KMS-11 (cell line): ENCODE measurements at regions not wholly inside any gene's neighbourhood (a gene's known extent, or its start where the extent isn't known, plus 50 kb on each side); places are given as distances from the start of the nearest gene placed in this dataset.

Experiments
- H2AFZ ChIP-seq: fragments of 200-600 bp; sonication (generic); 2 replicates; pipeline ENCODE4 v1.6.1; 2016; ENCODE audit warnings: antibody characterized with exemption, mixed run types, low read depth
- H3K27ac ChIP-seq: fragments of 200-600 bp; sonication (generic); 2 replicates; pipeline ENCODE4 v1.6.1; 2016; ENCODE audit warnings: mild to moderate bottlenecking, mixed run types
- H3K27me3 ChIP-seq: fragments of 200-600 bp; sonication (generic); 2 replicates; pipeline ENCODE4 v1.6.1; 2017; ENCODE audit warnings: mild to moderate bottlenecking, low read depth, mixed run types, moderate library complexity; ENCODE audit not compliant: insufficient read depth
- H3K36me3 ChIP-seq: fragments of 200-600 bp; sonication (generic); 2 replicates; pipeline ENCODE4 v1.6.1; 2017; ENCODE audit warnings: mild to moderate bottlenecking, mixed run types; ENCODE audit not compliant: insufficient read depth
- H3K4me1 ChIP-seq: fragments of 200-600 bp; sonication (generic); 2 replicates; pipeline ENCODE4 v1.6.1; 2016; ENCODE audit warnings: mild to moderate bottlenecking, low read depth, mixed run types; ENCODE audit not compliant: poor library complexity, severe bottlenecking
- H3K4me2 ChIP-seq: fragments of 200-600 bp; sonication (generic); 2 replicates; pipeline ENCODE4 v1.7.0; 2016; ENCODE audit warnings: mild to moderate bottlenecking, mixed run types
- H3K4me3 ChIP-seq: fragments of 200-600 bp; sonication (generic); IDR thresholded peaks from 2 replicates; pipeline ENCODE4 v1.6.1; 2017; ENCODE audit warnings: low read depth, low read length, mixed read lengths; ENCODE audit not compliant: insufficient read depth
- H3K79me2 ChIP-seq: fragments of 200-600 bp; sonication (generic); 2 replicates; pipeline ENCODE4 v1.6.1; 2016; ENCODE audit warnings: low read depth, mixed run types; ENCODE audit not compliant: insufficient read depth
- H3K9ac ChIP-seq: fragments of 200-600 bp; sonication (generic); 2 replicates; pipeline ENCODE4 v1.6.1; 2016; ENCODE audit warnings: mild to moderate bottlenecking, mixed run types
- H4K20me1 ChIP-seq: fragments of 200-600 bp; sonication (generic); 2 replicates; pipeline ENCODE4 v1.6.1; 2016; ENCODE audit warnings: mild to moderate bottlenecking, mixed run types; ENCODE audit not compliant: insufficient read depth
- CTCF ChIP-seq: fragments of 200-600 bp; sonication (generic); conservative IDR thresholded peaks from 2 replicates; pipeline ENCODE4 v1.6.1; 2017; ENCODE audit warnings: low read depth, mild to moderate bottlenecking, antibody characterized with exemption, low read length, moderate library complexity, mixed read lengths

GRCh38 chr6:87817183-87817582 lies 115.2 kb upstream of the AKIRIN2 start:
- no peak for TF ChIP-seq CTCF

GRCh38 chr6:87815449-87815848 lies 113.4 kb upstream of the AKIRIN2 start:
- Histone ChIP-seq H3K27me3 (no peaks in the 10 kb centered on the region), H3K4me1 (no peaks in the 10 kb centered on the region), H3K36me3 (no peaks in the 10 kb centered on the region), H3K4me2 (no peak overlapping the region), H4K20me1 (no peaks in the 10 kb centered on the region), H3K4me3 (no peak overlapping the region), H3K79me2 (no peaks in the 10 kb centered on the region), H3K9ac (no peak overlapping the region), H3K27ac (no peak overlapping the region), H2AFZ (no peak overlapping the region)
- TF ChIP-seq CTCF, result no peak

More at GRCh38 chr6:87817183-87817582, 115.2 kb upstream of the AKIRIN2 start:
- Histone ChIP-seq H3K4me1 (no peaks in the 10 kb centered on the region), H3K36me3 (no peaks in the 10 kb centered on the region), H4K20me1 (no peaks in the 10 kb centered on the region), H3K9ac (no peak overlapping the region), H3K79me2 (no peaks in the 10 kb centered on the region), H2AFZ (no peak overlapping the region), H3K27me3 (no peaks in the 10 kb centered on the region), H3K4me3 (no peak overlapping the region), H3K4me2 (no peak overlapping the region), H3K27ac (no peak overlapping the region)

- H3K79me2 ChIP-seq, result no peaks in the 10 kb centered on the region
- H3K4me2 ChIP-seq, result no peak overlapping the region
- no peak overlapping the region for H3K4me3 ChIP-seq
- peaks cover 19% of the 10 kb centered on the region for H3K4me1 ChIP-seq
- H3K27ac ChIP-seq, result no peak overlapping the region
- H3K9ac ChIP-seq, result no peak overlapping the region
- no peak overlapping the region for H2AFZ ChIP-seq
- H3K27me3 ChIP-seq, result no peaks in the 10 kb centered on the region
- H3K36me3 ChIP-seq, result no peaks in the 10 kb centered on the region
- no peaks in the 10 kb centered on the region for H4K20me1 ChIP-seq
- no peak for TF ChIP-seq CTCF
These were observed 106.1 kb upstream of the AKIRIN2 start for GRCh38 chr6:87808005-87808757.

GRCh38 chr6:87807475-87807874 lies 105.4 kb upstream of the AKIRIN2 start:
- no peak overlapping the region for H3K9ac ChIP-seq
- H2AFZ ChIP-seq, result no peak overlapping the region
- H3K4me3 ChIP-seq, result no peak overlapping the region
- no peak overlapping the region for H3K27ac ChIP-seq
- TF ChIP-seq CTCF, result no peak
- peaks cover 27% of the 10 kb centered on the region for H3K4me1 ChIP-seq
- H3K36me3 ChIP-seq, result no peaks in the 10 kb centered on the region
- no peaks in the 10 kb centered on the region for H4K20me1 ChIP-seq
- H3K27me3 ChIP-seq, result no peaks in the 10 kb centered on the region
- H3K4me2 ChIP-seq, result no peak overlapping the region
- no peaks in the 10 kb centered on the region for H3K79me2 ChIP-seq
